A673 (cell line): ENCODE measurements at regions not wholly inside any gene's neighbourhood (a gene's known extent, or its start where the extent isn't known, plus 50 kb on each side); places are given as distances from the start of the nearest gene placed in this dataset.

Source experiments
- BruUV-seq: library from RNA; stranded (reverse); fragments of 400-500 nt; replicated peaks from 2 replicates; lab custom pipeline; 2021; lab: Mats Ljungman, UMichigan
- CTCF ChIA-PET: fragments of 300-600 bp; sonication (Branson Sonifier 250); formaldehyde crosslinking; loops from one replicate; lab custom pipeline; 2022; ENCODE audit warnings: antibody characterized with exemption; lab: Charles Lee
- POLR2A ChIA-PET: fragments of 300-600 bp; sonication (Branson Sonifier 250); formaldehyde crosslinking; loops from one replicate; lab custom pipeline; 2022; ENCODE audit warnings: antibody characterized with exemption; ENCODE audit not compliant: low non-redundant PET; lab: Charles Lee
- DNase-seq: peaks from one replicate; pipeline ENCODE4 v3.0.0-alpha.2; 2015; ENCODE audit warnings: low spot score
- H3K27ac ChIP-seq: fragments of 200-600 bp; sonication (generic); 2 replicates; pipeline ENCODE4 v1.5.1; 2016; ENCODE audit warnings: mixed run types, low read depth, mild to moderate bottlenecking, mixed read lengths, antibody characterized with exemption, low read length; ENCODE audit not compliant: poor library complexity, severe bottlenecking
- H3K27me3 ChIP-seq: fragments of 200-600 bp; sonication (generic); replicated peaks from 2 replicates; pipeline ENCODE4 v1.6.1; 2017; ENCODE audit warnings: mixed run types, low read depth, mild to moderate bottlenecking, mixed read lengths, antibody characterized with exemption, low read length; ENCODE audit not compliant: insufficient read depth, poor library complexity
- H3K36me3 ChIP-seq: fragments of 200-600 bp; sonication (generic); 2 replicates; pipeline ENCODE4 v1.6.1; 2016; ENCODE audit warnings: mixed run types, mild to moderate bottlenecking, mixed read lengths, antibody characterized with exemption, low read length; ENCODE audit not compliant: insufficient read depth, poor library complexity, severe bottlenecking
- H3K4me1 ChIP-seq: fragments of 200-600 bp; sonication (generic); 2 replicates; pipeline ENCODE4 v1.6.1; 2017; ENCODE audit warnings: mixed run types, mild to moderate bottlenecking, mixed read lengths, antibody characterized with exemption, low read length; ENCODE audit not compliant: insufficient read depth, poor library complexity, severe bottlenecking
- H3K4me3 ChIP-seq: fragments of 200-600 bp; sonication (generic); 2 replicates; pipeline ENCODE4 v1.5.1; 2016; ENCODE audit warnings: low read depth, mixed run types, mild to moderate bottlenecking, mixed read lengths, low read length; ENCODE audit not compliant: poor library complexity, severe bottlenecking
- H3K9me3 ChIP-seq: fragments of 200-600 bp; sonication (generic); 2 replicates; pipeline ENCODE4 v1.6.1; 2016; ENCODE audit warnings: mixed run types, low read depth, mild to moderate bottlenecking, mixed read lengths, antibody characterized with exemption, low read length; ENCODE audit not compliant: poor library complexity, severe bottlenecking
- EZH2 ChIP-seq: fragments of 200-600 bp; sonication (generic); IDR thresholded peaks from 2 replicates; pipeline ENCODE4 v1.6.1; 2017; ENCODE audit warnings: borderline replicate concordance, low read depth, mild to moderate bottlenecking, mixed read lengths, antibody characterized with exemption, low read length; ENCODE audit not compliant: poor library complexity, severe bottlenecking
- intact Hi-C: fragments of 100-400 bp; cut with micrococcal nuclease; formaldehyde crosslinking; loops from one replicate; pipeline ENCODE4 v1.10.0; 2022; ENCODE audit not compliant: unreplicated experiment
- TF ChIP-seq, protein P1 (sequence below): fragments of 300-800, 200-600 bp; sonication (generic); conservative IDR thresholded peaks from 2 replicates; pipeline ENCODE4 v1.5.1; 2017; ENCODE audit warnings: low read depth, mild to moderate bottlenecking, antibody characterized with exemption, low read length, moderate library complexity, mixed read lengths

DNA sequence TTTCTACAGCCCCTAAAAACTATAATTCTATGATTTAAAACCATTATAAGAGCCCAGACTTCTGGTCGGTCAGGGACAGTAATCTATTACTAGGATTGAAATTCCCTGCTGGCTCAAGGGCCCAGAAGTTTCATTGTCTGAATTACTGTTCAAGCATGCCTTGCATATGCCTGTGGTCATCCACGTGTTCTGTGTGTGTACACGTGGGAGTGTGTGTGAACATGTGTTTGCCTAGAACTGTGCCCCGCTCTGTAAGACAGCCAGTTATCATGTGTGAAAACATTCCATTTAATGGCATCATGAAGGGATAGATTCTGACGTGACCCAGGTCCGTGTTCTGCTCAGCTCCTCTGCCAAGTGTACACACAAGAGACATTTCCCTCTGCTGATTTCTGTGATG is 189.3 kb upstream of the NECTIN1 start:
- intact Hi-C loops = no loop called here
- Histone ChIP-seq H3K4me1 (no peaks in the 10 kb centered on the region), H3K27me3 (peaks cover 74% of the 10 kb centered on the region), H3K9me3 (no peaks in the 10 kb centered on the region), H3K36me3 (no peaks in the 10 kb centered on the region), H3K27ac (no peak overlapping the region), H3K4me3 (no peak overlapping the region)
- BruUV-seq = no TSS peak
- DNase-seq = no peak
- no peak for TF ChIP-seq EZH2
- TF ChIP-seq, protein P1, sequence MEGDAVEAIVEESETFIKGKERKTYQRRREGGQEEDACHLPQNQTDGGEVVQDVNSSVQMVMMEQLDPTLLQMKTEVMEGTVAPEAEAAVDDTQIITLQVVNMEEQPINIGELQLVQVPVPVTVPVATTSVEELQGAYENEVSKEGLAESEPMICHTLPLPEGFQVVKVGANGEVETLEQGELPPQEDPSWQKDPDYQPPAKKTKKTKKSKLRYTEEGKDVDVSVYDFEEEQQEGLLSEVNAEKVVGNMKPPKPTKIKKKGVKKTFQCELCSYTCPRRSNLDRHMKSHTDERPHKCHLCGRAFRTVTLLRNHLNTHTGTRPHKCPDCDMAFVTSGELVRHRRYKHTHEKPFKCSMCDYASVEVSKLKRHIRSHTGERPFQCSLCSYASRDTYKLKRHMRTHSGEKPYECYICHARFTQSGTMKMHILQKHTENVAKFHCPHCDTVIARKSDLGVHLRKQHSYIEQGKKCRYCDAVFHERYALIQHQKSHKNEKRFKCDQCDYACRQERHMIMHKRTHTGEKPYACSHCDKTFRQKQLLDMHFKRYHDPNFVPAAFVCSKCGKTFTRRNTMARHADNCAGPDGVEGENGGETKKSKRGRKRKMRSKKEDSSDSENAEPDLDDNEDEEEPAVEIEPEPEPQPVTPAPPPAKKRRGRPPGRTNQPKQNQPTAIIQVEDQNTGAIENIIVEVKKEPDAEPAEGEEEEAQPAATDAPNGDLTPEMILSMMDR = no peak
- ChIA-PET CTCF (no interaction called here), POLR2A (no interaction called here)

DNA sequence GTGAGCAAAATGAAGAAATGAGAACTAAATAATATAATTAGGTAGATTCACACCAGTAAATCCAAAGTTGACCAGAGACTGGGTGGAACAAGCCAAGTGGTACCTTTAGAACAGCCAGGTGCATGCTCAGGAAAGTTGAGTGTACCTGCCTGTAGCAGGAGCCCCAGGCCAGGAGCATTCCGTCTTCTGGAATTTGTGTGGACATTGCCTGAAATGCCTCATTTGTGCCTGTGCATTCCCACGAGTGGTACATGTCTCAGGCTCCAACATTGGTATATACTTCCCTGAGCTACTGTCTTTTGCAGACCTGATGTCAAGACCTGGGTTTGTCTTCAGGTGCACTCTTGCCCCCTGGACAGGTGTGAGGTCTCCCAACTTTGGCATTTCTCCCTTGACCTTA is 187.6 kb upstream of the NECTIN1 start:
- CTCF ChIA-PET = no interaction called here
- POLR2A ChIA-PET = no interaction called here

DNA sequence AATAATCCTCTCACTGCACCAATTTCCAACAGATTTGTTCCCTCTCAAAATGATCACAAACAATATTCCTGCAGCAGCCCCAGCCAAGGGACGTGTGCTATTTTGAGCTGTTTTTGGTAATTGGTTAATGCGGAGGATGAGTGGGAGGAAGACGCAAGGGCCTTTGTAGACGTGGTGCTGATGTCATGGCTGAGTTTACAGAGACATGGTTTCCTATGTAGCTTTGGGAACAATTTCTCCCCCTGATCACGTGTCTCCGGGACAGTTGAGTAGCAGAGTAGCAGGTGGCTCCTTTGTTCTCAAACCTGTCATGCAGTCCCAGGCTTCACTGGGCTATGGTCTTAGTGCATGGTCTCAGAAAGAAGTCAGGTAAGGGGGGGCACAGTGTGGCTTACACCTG is 183.2 kb upstream of the NECTIN1 start:
- CTCF ChIA-PET = no interaction called here
- H3K4me3 ChIP-seq = no peak overlapping the region
- H3K4me1 ChIP-seq = peaks cover 4% of the 10 kb centered on the region
- intact Hi-C loops = no loop called here
- POLR2A ChIA-PET = no interaction called here
- H3K27ac ChIP-seq = no peak overlapping the region
- H3K27me3 ChIP-seq = peaks cover 19% of the 10 kb centered on the region
- H3K36me3 ChIP-seq = no peaks in the 10 kb centered on the region
- no TSS peak for BruUV-seq
- no peaks in the 10 kb centered on the region for H3K9me3 ChIP-seq
- TF ChIP-seq, protein P1 = no peak
- no peak for TF ChIP-seq EZH2
- DNase-seq = no peak

More for the DNA sequence above, 187.6 kb upstream of the NECTIN1 start:
- intact Hi-C loops = no loop called here
- H3K9me3 ChIP-seq = no peaks in the 10 kb centered on the region
- no peaks in the 10 kb centered on the region for H3K36me3 ChIP-seq
- no peaks in the 10 kb centered on the region for H3K4me1 ChIP-seq
- peaks cover 56% of the 10 kb centered on the region for H3K27me3 ChIP-seq
- no peak for DNase-seq
- no peak overlapping the region for H3K27ac ChIP-seq
- TF ChIP-seq EZH2 = no peak
- TF ChIP-seq, protein P1 = no peak
- no TSS peak for BruUV-seq
- H3K4me3 ChIP-seq = no peak overlapping the region
